Vagina (tissue), 2 donors: ENCODE measurements at regions not wholly inside any gene's neighbourhood (a gene's known extent, or its start where the extent isn't known, plus 50 kb on each side); places are given as distances from the start of the nearest gene placed in this dataset.

Experiments used
- DNase-seq, 2 donors: peaks; one replicate each; pipeline ENCODE4 v3.0.0-alpha.2; 2017; ENCODE audit errors: extremely low spot score in 2 of 2
- H3K27ac ChIP-seq: fragments of 200-600 bp; sonication (generic); one replicate; pipeline ENCODE4 v1.5.1; 2019
- H3K27me3 ChIP-seq: fragments of 200-600 bp; sonication (generic); one replicate; pipeline ENCODE4 v1.5.1; 2019
- H3K36me3 ChIP-seq, 2 donors: fragments of 200-600 bp; sonication (generic); one replicate each; pipeline ENCODE4 v1.5.1; 2017 to 2019
- H3K4me1 ChIP-seq: fragments of 200-600 bp; sonication (generic); one replicate; pipeline ENCODE4 v1.5.1; 2019
- H3K4me3 ChIP-seq, 2 donors: fragments of 200-600 bp; sonication (generic); 1 replicate in 1 of 2; 2 replicates in 1 of 2; pipeline ENCODE4 v1.5.1; 2016 to 2019
- H3K9me3 ChIP-seq: fragments of 200-600 bp; sonication (generic); one replicate; pipeline ENCODE4 v1.5.1; 2019
- CTCF ChIP-seq, 3 experiments: fragments of 450-650 bp in 2 of 3; fragments of 200-600 bp in 1 of 3; sonication (generic) in 1 of 3; IDR thresholded peaks; one replicate each; pipeline ENCODE4 v1.5.1; 2017 to 2019; ENCODE audit warnings: antibody characterized with exemption in 3 of 3, mild to moderate bottlenecking in 2 of 3, moderate library complexity in 2 of 3
- POLR2A ChIP-seq, 2 donors: fragments of 450-650 bp; IDR thresholded peaks; one replicate each; pipeline ENCODE4 v1.6.1; 2017; ENCODE audit warnings: antibody characterized with exemption in 2 of 2, mild to moderate bottlenecking in 2 of 2, moderate library complexity in 2 of 2
- POLR2AphosphoS5 ChIP-seq, 2 donors: sonication (generic); formaldehyde crosslinking; IDR thresholded peaks; one replicate each; pipeline ENCODE4 v1.9.0; 2017; ENCODE audit warnings: antibody characterized with exemption in 2 of 2, mild to moderate bottlenecking in 2 of 2, low read depth in 1 of 2; ENCODE audit not compliant: insufficient read depth in 1 of 2
- intact Hi-C: fragments of 100-400 bp; cut with DNase I; formaldehyde crosslinking; loops from one replicate; pipeline ENCODE4 v1.15.1; 2023

DNA sequence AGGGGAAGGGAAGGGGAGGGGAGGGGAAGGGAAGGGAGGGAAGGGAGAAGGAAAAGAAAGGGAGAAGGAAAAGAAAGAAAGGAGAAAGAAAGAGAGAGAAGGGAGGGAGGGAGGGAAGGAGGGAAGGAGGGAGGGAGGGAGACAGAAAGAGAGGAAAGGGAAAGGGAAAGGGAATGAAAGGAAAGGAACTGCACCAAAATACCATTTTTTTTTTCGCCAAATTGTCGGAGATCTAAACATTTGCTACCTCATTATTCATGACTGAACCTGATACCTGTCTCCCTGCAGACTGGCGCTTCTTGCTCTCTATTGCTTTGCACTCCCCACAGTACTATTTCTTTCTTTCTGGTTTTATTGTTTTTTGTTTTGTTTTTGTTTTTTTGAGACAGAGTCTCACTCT is 117.3 kb upstream of the LGSN start:
- no peak overlapping the region for H3K27ac ChIP-seq
- intact Hi-C loops, result no loop called here

DNA sequence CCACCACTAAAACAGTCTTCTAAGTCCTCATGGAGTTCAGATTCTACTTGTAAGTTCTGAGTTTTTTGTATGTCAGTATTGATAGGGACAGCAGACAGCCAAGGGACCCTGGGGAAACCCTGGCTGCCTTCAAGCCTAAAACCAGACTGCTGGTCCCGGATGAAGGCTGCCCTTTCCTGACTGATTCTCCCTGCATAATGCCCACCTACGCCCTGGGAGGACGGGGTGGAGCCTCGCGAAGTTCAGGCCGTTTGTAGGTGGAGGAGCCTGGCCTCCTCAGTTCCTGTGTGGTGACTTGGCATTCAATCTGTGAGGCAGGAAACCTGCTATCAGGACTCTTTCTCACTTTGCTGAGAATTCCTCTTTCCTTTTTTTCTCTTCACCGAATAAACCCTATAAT is 120.3 kb upstream of the LGSN start:
- intact Hi-C loops, result no loop called here
- Histone ChIP-seq H3K36me3 (no peaks in the 10 kb centered on the region), H3K27ac (no peak overlapping the region), H3K27me3 (no peaks in the 10 kb centered on the region), H3K9me3 (no peaks in the 10 kb centered on the region), H3K4me3 (no peak overlapping the region), H3K4me1 (no peaks in the 10 kb centered on the region)
- TF ChIP-seq CTCF (IDR thresholded peaks at IDR 0.05), result no peak
- TF ChIP-seq POLR2AphosphoS5 (IDR thresholded peaks at IDR 0.05; ENCODE audit: insufficient read depth in 1 of 2, low read depth in 1 of 2), result no peak
- no peak for TF ChIP-seq POLR2A (IDR thresholded peaks at IDR 0.05)
- DNase-seq, result no peak

More for the DNA sequence above, 117.3 kb upstream of the LGSN start:
- H3K9me3 ChIP-seq, result no peaks in the 10 kb centered on the region
- H3K36me3 ChIP-seq, result no peaks in the 10 kb centered on the region
- H3K4me3 ChIP-seq, result no peak overlapping the region
- H3K27me3 ChIP-seq, result no peaks in the 10 kb centered on the region
- no peak for DNase-seq
- TF ChIP-seq CTCF (IDR thresholded peaks at IDR 0.05) (no peak), POLR2A (IDR thresholded peaks at IDR 0.05) (no peak), POLR2AphosphoS5 (IDR thresholded peaks at IDR 0.05; ENCODE audit: insufficient read depth in 1 of 2, low read depth in 1 of 2) (no peak)
- no peaks in the 10 kb centered on the region for H3K4me1 ChIP-seq

DNA sequence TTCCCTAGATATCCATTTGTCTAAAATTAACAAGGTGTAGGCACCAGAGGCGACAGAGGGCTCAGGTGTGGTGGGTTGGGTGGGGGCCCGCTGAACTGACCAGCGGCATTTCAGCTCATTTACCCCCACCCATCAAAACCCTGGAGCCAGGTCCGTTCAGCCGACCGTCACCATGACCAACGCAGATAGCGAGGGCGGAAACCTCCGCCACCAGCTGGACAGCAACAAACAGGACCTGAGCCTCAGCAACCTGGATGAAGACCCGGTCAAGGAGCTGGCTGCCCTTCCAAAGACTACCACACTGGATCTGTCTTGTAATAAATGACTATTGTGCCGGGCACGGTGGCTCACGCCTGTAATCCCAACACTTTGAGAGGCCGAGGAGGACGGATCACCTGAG is 120.8 kb upstream of the LGSN start:
- H3K27ac ChIP-seq, result no peak overlapping the region
- H3K4me1 ChIP-seq, result no peaks in the 10 kb centered on the region
- intact Hi-C loops, result no loop called here

GRCh38 chr6:63441266-63441956 is 121.6 kb upstream of the LGSN start:
- Histone ChIP-seq H3K27me3 (no peaks in the 10 kb centered on the region), H3K9me3 (no peaks in the 10 kb centered on the region), H3K4me3 (no peak overlapping the region), H3K36me3 (no peaks in the 10 kb centered on the region), H3K4me1 (no peaks in the 10 kb centered on the region), H3K27ac (no peak overlapping the region)
- TF ChIP-seq CTCF (IDR thresholded peaks at IDR 0.05) (no peak), POLR2AphosphoS5 (IDR thresholded peaks at IDR 0.05; ENCODE audit: insufficient read depth in 1 of 2, low read depth in 1 of 2) (no peak), POLR2A (IDR thresholded peaks at IDR 0.05) (no peak)
- no peak for DNase-seq
- intact Hi-C loops, result no loop called here

More for the DNA sequence above, 120.8 kb upstream of the LGSN start:
- no peak overlapping the region for H3K4me3 ChIP-seq
- H3K27me3 ChIP-seq, result no peaks in the 10 kb centered on the region
- no peaks in the 10 kb centered on the region for H3K36me3 ChIP-seq
- DNase-seq, result no peak
- TF ChIP-seq POLR2A (IDR thresholded peaks at IDR 0.05), result no peak
- H3K9me3 ChIP-seq, result no peaks in the 10 kb centered on the region

DNA sequence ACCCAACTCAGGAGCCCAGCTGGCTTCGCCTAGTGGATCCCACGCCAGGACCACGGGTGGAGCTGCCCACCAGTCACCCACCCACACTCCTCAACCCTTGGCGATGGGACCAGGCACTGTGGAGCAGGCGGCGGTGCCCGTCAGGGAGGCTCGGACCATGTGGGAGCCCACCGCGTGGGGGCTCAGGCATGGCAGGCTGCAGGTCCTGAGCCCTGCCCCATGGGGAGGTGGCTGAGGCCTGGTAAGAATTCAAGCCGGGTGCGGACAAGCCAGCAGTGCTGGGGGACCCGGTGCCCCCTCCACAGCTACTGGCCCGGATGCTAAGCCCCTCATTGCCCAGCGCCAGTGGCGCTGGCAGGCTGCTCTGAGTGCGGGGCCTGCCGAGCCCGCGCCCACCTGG is 123.1 kb upstream of the LGSN start:
- Histone ChIP-seq H3K36me3 (no peaks in the 10 kb centered on the region), H3K27me3 (no peaks in the 10 kb centered on the region), H3K4me1 (no peaks in the 10 kb centered on the region), H3K4me3 (no peak overlapping the region), H3K9me3 (no peaks in the 10 kb centered on the region), H3K27ac (no peak overlapping the region)
- intact Hi-C loops, result no loop called here
- DNase-seq, result no peak
- TF ChIP-seq POLR2AphosphoS5 (IDR thresholded peaks at IDR 0.05; ENCODE audit: insufficient read depth in 1 of 2, low read depth in 1 of 2) (no peak), POLR2A (IDR thresholded peaks at IDR 0.05) (no peak), CTCF (IDR thresholded peaks at IDR 0.05) (no peak)
